Thoracic aorta (tissue), 2 donors: ENCODE measurements at regions not wholly inside any gene's neighbourhood (a gene's known extent, or its start where the extent isn't known, plus 50 kb on each side); places are given as distances from the start of the nearest gene placed in this dataset.
"Not testable (repeated sequence)": the region's sequence is repeated elsewhere in the genome, so short reads cannot be mapped to it uniquely, and the experiment has no call there.

Experiments used
- ATAC-seq: fragments of 150-250 bp; one replicate; pipeline ENCODE4 v1.8.0; 2017; ENCODE audit warnings: low read depth; ENCODE audit not compliant: insufficient number of reproducible peaks, low FRiP score
- DNase-seq: peaks from one replicate; pipeline ENCODE4 v3.0.0-alpha.2; 2020; ENCODE audit warnings: low spot score
- H3K27ac ChIP-seq, 2 donors: fragments of 200-600 bp; sonication (generic); 1 replicate in 1 of 2; 2 replicates in 1 of 2; pipeline ENCODE4 v1.5.1; 2016; ENCODE audit warnings: mild to moderate bottlenecking in 2 of 2, moderate library complexity in 2 of 2
- H3K27me3 ChIP-seq: fragments of 200-600 bp; sonication (generic); replicated peaks from 2 replicates; pipeline ENCODE4 v1.6.0; 2016; ENCODE audit warnings: mild to moderate bottlenecking; ENCODE audit not compliant: insufficient read depth
- H3K36me3 ChIP-seq: fragments of 200-600 bp; sonication (generic); one replicate; pipeline ENCODE4 v1.5.1; 2016
- H3K4me1 ChIP-seq, 2 donors: fragments of 200-600 bp; sonication (generic); 1 replicate in 1 of 2; 2 replicates in 1 of 2; pipeline versions ENCODE4 v1.5.1 to v1.6.0; 2016; ENCODE audit warnings: low read depth in 2 of 2, mild to moderate bottlenecking in 1 of 2; ENCODE audit not compliant: control insufficient read depth in 1 of 2
- H3K4me3 ChIP-seq: fragments of 200-600 bp; sonication (generic); 2 replicates; pipeline ENCODE4 v1.5.1; 2016; ENCODE audit warnings: mild to moderate bottlenecking
- H3K9me3 ChIP-seq: fragments of 200-600 bp; sonication (generic); 2 replicates; pipeline ENCODE4 v1.5.1; 2016
- CTCF ChIP-seq: fragments of 200-600 bp; sonication (generic); IDR thresholded peaks from one replicate; pipeline ENCODE4 v1.5.1; 2019; ENCODE audit warnings: antibody characterized with exemption

- no peaks in the 10 kb centered on the region for H3K36me3 ChIP-seq
- ATAC-seq (no peak), DNase-seq (no peak)
- H3K27me3 ChIP-seq: no peaks in the 10 kb centered on the region
- no peak overlapping the region for H3K4me3 ChIP-seq
- TF ChIP-seq CTCF: no peak
- peaks cover 0 to 15% of the 10 kb centered on the region in 2 donors for H3K4me1 ChIP-seq
- H3K27ac ChIP-seq: no peak overlapping the region
- H3K9me3 ChIP-seq: no peaks in the 10 kb centered on the region
These were observed 140.8 kb downstream of the ALDH8A1 start for GRCh38 chr6:134809130-134809529.

GRCh38 chr6:134806180-134806798 is 143.6 kb downstream of the ALDH8A1 start:
- H3K36me3 ChIP-seq: no peaks in the 10 kb centered on the region
- ATAC-seq (no peak), DNase-seq (no peak)
- peaks cover 0 to 15% of the 10 kb centered on the region in 2 donors for H3K4me1 ChIP-seq
- no peaks in the 10 kb centered on the region for H3K9me3 ChIP-seq
- no peaks in the 10 kb centered on the region for H3K27me3 ChIP-seq
- no peak overlapping the region for H3K27ac ChIP-seq
- no peak for TF ChIP-seq CTCF
- no peak overlapping the region for H3K4me3 ChIP-seq

- H3K36me3 ChIP-seq: no peaks in the 10 kb centered on the region
- no peak for DNase-seq
- ATAC-seq: no peak
- no peak for TF ChIP-seq CTCF
- H3K4me1 ChIP-seq: peaks cover 0 to 15% of the 10 kb centered on the region in 2 donors
- H3K9me3 ChIP-seq: no peaks in the 10 kb centered on the region
- H3K27me3 ChIP-seq: no peaks in the 10 kb centered on the region
- no peak overlapping the region for H3K4me3 ChIP-seq
- no peak overlapping the region for H3K27ac ChIP-seq
These were observed 144.7 kb downstream of the ALDH8A1 start for GRCh38 chr6:134805168-134805567.

- not testable (repeated sequence) for ATAC-seq, DNase-seq
These were observed 145.6 kb downstream of the ALDH8A1 start for GRCh38 chr6:134804311-134804710.

GRCh38 chr6:134802426-134803058 is 147.4 kb downstream of the ALDH8A1 start:
- no peak for TF ChIP-seq CTCF
- no peaks in the 10 kb centered on the region for H3K9me3 ChIP-seq
- ATAC-seq: no peak
- no peak for DNase-seq
- no peak overlapping the region for H3K27ac ChIP-seq
- no peaks in the 10 kb centered on the region for H3K36me3 ChIP-seq
- no peak overlapping the region for H3K4me3 ChIP-seq
- peaks cover 0 to 26% of the 10 kb centered on the region in 2 donors for H3K4me1 ChIP-seq
- no peaks in the 10 kb centered on the region for H3K27me3 ChIP-seq

More at GRCh38 chr6:134804311-134804710, 145.6 kb downstream of the ALDH8A1 start:
- not testable (repeated sequence) for H3K9me3 ChIP-seq, H3K4me3 ChIP-seq, H3K27me3 ChIP-seq, H3K36me3 ChIP-seq, H3K27ac ChIP-seq
- H3K4me1 ChIP-seq: peaks cover 0 to 15% of the 10 kb centered on the region in 2 donors
